ENCODE measurements at regions not wholly inside any gene's neighbourhood (a gene's known extent, or its start where the extent isn't known, plus 50 kb on each side); places are given as distances from the start of the nearest gene placed in this dataset.

DNA sequence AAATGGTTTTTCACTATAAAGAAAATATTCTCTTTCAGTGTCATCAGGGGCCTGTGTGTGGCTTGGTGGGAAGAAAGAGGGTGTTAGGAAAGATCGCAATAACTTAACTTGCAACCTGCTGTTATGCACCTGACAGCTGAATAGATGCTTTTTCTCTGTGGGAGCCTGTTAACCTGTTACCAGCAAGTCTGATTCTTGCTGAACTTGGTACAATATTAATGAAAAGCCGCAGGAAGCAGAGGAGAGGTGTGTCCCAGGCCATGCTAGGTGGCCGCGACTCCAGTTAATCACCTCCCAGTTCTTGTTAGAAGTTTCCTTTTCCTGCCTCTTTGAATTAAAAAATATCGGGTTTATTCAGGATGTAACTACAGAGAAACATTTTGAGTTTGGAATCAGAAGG lies 494.8 kb upstream of the AGA start:
- H3K27me3 ChIP-seq (ENCODE audit: control insufficient read depth, insufficient read depth, low read length): no peaks in the 10 kb centered on the region
- DNase-seq (ENCODE audit: low read depth in 4 of 6, low spot score in 6 of 6): no peak
- peaks cover 5% of the 10 kb centered on the region for H3K9me3 ChIP-seq (ENCODE audit: control insufficient read depth, insufficient read depth, low read length)
- no peak overlapping the region for H3K4me3 ChIP-seq (ENCODE audit: low read depth, low read length)
- H3K4me1 ChIP-seq (ENCODE audit: control insufficient read depth, insufficient read depth, low read length): no peaks in the 10 kb centered on the region
- no peaks in the 10 kb centered on the region for H3K36me3 ChIP-seq (ENCODE audit: control insufficient read depth, insufficient read depth, low read length)
- H3K27ac ChIP-seq (ENCODE audit: low read depth, low read length): no peak overlapping the region
- 73% methylated on average over 4 of the region's 5 CpGs for whole genome bisulfite sequencing (ENCODE audit: insufficient coverage)

DNA sequence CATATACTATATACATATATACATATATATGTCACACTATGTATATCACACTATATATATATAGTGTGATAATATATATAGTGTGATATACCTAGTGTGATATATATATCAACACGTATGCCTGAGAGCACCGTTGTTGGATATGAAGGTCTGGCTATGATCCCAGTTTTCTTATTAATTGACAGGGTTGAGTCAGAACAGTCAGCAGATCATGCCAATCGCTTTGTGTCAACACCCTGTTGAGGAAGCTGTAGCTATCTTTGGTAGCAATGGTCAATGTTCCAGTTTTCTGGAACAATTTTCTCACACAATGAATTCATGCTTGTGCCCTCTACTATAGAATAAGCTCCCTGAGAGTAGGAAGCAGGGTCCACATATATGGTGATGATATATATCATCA lies 496.0 kb upstream of the AGA start:
- WGBS (ENCODE audit: insufficient coverage): 100% methylated on average over 2 of the region's 3 CpGs
- Histone ChIP-seq H3K36me3 (ENCODE audit: control insufficient read depth, insufficient read depth, low read length) (no peaks in the 10 kb centered on the region), H3K27me3 (ENCODE audit: control insufficient read depth, insufficient read depth, low read length) (no peaks in the 10 kb centered on the region), H3K4me3 (ENCODE audit: low read depth, low read length) (no peak overlapping the region), H3K4me1 (ENCODE audit: control insufficient read depth, insufficient read depth, low read length) (no peaks in the 10 kb centered on the region), H3K9me3 (ENCODE audit: control insufficient read depth, insufficient read depth, low read length) (peaks cover 5% of the 10 kb centered on the region), H3K27ac (ENCODE audit: low read depth, low read length) (no peak overlapping the region)
- DNase-seq (ENCODE audit: low read depth in 4 of 6, low spot score in 6 of 6): no peak

DNA sequence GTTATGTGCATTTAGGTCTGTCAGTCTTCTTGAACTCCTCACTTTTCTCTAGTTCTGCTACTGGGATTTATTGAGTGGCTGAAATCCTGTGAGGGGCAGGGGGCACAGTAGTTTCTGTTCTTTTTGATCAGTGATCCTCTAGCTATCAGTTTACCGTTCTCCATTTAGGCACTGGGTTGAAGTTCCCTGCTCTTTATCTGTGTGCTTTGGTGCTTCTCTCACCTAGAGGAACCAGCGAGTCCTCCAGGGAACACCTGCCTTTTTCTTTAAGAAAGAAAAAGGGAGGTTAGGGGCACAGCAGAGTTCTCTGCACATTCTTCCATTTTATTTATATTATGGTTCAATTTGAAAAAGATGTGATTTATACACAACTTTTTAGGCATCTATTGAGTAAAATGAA lies 503.0 kb upstream of the AGA start:
- no peak overlapping the region for H3K27ac ChIP-seq (ENCODE audit: low read depth, low read length)

DNA sequence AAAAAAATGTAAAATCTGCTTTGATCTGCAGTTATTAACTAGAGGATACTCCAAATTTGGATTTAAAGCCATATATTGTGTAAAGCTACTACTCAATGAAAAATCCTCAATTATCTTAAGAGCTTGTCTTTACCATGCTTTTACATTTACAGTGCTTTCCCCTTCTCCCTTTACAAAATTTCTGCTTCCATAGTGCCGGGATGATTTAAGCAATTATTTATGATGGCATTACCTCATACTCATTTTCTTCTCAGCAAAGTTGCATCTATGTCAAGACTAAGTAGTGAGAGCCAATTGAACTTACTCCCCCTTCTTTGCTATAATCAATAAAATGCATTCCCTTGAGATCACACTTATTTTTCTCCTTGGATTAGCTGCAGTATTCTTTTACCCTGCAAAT lies 505.4 kb upstream of the AGA start:
- H3K27me3 ChIP-seq (ENCODE audit: control insufficient read depth, insufficient read depth, low read length): no peaks in the 10 kb centered on the region
- no peaks in the 10 kb centered on the region for H3K36me3 ChIP-seq (ENCODE audit: control insufficient read depth, insufficient read depth, low read length)
- no peak overlapping the region for H3K4me3 ChIP-seq (ENCODE audit: low read depth, low read length)
- H3K4me1 ChIP-seq (ENCODE audit: control insufficient read depth, insufficient read depth, low read length): no peaks in the 10 kb centered on the region
- no CpG with 5 or more reads among the region's 1 CpG for WGBS (ENCODE audit: insufficient coverage)
- no peaks in the 10 kb centered on the region for H3K9me3 ChIP-seq (ENCODE audit: control insufficient read depth, insufficient read depth, low read length)
- DNase-seq (ENCODE audit: low read depth in 4 of 6, low spot score in 6 of 6): no peak
- H3K27ac ChIP-seq (ENCODE audit: low read depth, low read length): no peak overlapping the region

More for the DNA sequence above, 503.0 kb upstream of the AGA start:
- Histone ChIP-seq H3K9me3 (ENCODE audit: control insufficient read depth, insufficient read depth, low read length) (no peaks in the 10 kb centered on the region), H3K36me3 (ENCODE audit: control insufficient read depth, insufficient read depth, low read length) (no peaks in the 10 kb centered on the region), H3K4me3 (ENCODE audit: low read depth, low read length) (no peak overlapping the region), H3K27me3 (ENCODE audit: control insufficient read depth, insufficient read depth, low read length) (no peaks in the 10 kb centered on the region), H3K4me1 (ENCODE audit: control insufficient read depth, insufficient read depth, low read length) (no peaks in the 10 kb centered on the region)
- no CpG with 5 or more reads among the region's 2 CpGs for WGBS (ENCODE audit: insufficient coverage)
- DNase-seq (ENCODE audit: low read depth in 4 of 6, low spot score in 6 of 6): no peak

DNA sequence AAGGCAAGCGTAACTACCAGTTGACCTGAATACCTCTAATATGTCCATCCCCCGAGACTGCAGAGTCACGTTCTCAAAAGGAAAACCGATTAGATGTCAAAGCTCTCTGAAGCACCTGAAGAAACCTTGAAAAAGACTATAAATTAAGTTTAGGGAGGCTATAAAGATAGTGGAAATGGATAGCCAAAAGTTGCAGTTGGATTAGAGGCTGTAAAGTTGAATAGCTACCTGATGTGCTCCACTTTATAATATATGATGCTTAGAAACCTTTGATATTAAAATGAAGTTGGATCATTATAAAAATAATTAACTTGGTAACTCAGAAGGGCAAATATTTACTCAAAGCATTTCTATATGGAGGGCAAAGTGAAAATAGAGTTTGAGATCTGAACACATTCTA lies 506.6 kb upstream of the AGA start:
- WGBS (ENCODE audit: insufficient coverage): no CpG with 5 or more reads among the region's 4 CpGs
- Histone ChIP-seq H3K9me3 (ENCODE audit: control insufficient read depth, insufficient read depth, low read length) (no peaks in the 10 kb centered on the region), H3K36me3 (ENCODE audit: control insufficient read depth, insufficient read depth, low read length) (no peaks in the 10 kb centered on the region), H3K4me1 (ENCODE audit: control insufficient read depth, insufficient read depth, low read length) (no peaks in the 10 kb centered on the region), H3K27ac (ENCODE audit: low read depth, low read length) (no peak overlapping the region), H3K4me3 (ENCODE audit: low read depth, low read length) (no peak overlapping the region), H3K27me3 (ENCODE audit: control insufficient read depth, insufficient read depth, low read length) (no peaks in the 10 kb centered on the region)
- DNase-seq (ENCODE audit: low read depth in 4 of 6, low spot score in 6 of 6): no peak

DNA sequence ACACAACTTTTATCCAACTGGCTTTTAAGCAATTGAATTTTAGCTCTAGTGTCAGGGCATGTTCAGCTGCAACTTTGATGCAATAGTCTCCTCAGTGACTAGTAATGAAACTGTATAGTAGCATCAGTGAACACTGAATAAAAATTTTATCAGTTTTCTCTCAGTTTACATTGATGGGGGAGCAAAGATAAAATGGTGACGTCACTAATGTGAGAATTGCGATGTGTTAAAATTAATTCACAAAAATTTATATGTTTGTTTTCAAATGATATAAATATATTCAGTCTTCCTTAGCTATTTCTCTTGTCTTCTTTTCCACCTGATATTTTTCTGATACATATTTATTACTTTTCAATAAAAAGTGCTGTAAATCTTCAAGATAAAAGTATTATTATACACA lies 508.8 kb upstream of the AGA start:
- Histone ChIP-seq H3K27me3 (ENCODE audit: control insufficient read depth, insufficient read depth, low read length) (no peaks in the 10 kb centered on the region), H3K27ac (ENCODE audit: low read depth, low read length) (no peak overlapping the region), H3K36me3 (ENCODE audit: control insufficient read depth, insufficient read depth, low read length) (no peaks in the 10 kb centered on the region), H3K9me3 (ENCODE audit: control insufficient read depth, insufficient read depth, low read length) (no peaks in the 10 kb centered on the region), H3K4me3 (ENCODE audit: low read depth, low read length) (no peak overlapping the region), H3K4me1 (ENCODE audit: control insufficient read depth, insufficient read depth, low read length) (no peaks in the 10 kb centered on the region)
- whole genome bisulfite sequencing (ENCODE audit: insufficient coverage): no CpG with 5 or more reads among the region's 2 CpGs
- no peak for DNase-seq (ENCODE audit: low read depth in 4 of 6, low spot score in 6 of 6)

DNA sequence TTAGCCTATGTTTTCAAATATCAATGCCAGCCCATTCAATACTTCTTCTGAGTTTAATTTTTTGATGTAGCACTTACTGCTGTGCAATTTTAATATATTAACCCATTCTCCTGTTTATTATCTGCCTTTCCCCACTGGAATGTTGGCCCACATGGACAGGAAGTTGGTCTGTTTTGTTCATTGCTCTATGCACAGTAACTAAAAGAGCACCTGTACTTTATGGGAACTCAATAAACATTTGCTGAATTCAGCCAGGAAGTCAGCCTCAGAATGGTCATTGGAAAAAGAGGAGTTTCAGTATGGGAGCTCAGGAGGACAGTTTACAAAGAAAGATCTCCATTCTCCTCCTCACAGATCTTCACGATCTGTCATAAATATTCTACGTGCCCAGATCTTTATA lies 510.5 kb upstream of the AGA start:
- Histone ChIP-seq H3K4me1 (ENCODE audit: control insufficient read depth, insufficient read depth, low read length) (no peaks in the 10 kb centered on the region), H3K9me3 (ENCODE audit: control insufficient read depth, insufficient read depth, low read length) (no peaks in the 10 kb centered on the region), H3K27ac (ENCODE audit: low read depth, low read length) (no peak overlapping the region), H3K27me3 (ENCODE audit: control insufficient read depth, insufficient read depth, low read length) (no peaks in the 10 kb centered on the region), H3K36me3 (ENCODE audit: control insufficient read depth, insufficient read depth, low read length) (no peaks in the 10 kb centered on the region), H3K4me3 (ENCODE audit: low read depth, low read length) (no peak overlapping the region)
- no CpG with 5 or more reads among the region's 2 CpGs for WGBS (ENCODE audit: insufficient coverage)
- DNase-seq (ENCODE audit: low read depth in 4 of 6, low spot score in 6 of 6): no peak

DNA sequence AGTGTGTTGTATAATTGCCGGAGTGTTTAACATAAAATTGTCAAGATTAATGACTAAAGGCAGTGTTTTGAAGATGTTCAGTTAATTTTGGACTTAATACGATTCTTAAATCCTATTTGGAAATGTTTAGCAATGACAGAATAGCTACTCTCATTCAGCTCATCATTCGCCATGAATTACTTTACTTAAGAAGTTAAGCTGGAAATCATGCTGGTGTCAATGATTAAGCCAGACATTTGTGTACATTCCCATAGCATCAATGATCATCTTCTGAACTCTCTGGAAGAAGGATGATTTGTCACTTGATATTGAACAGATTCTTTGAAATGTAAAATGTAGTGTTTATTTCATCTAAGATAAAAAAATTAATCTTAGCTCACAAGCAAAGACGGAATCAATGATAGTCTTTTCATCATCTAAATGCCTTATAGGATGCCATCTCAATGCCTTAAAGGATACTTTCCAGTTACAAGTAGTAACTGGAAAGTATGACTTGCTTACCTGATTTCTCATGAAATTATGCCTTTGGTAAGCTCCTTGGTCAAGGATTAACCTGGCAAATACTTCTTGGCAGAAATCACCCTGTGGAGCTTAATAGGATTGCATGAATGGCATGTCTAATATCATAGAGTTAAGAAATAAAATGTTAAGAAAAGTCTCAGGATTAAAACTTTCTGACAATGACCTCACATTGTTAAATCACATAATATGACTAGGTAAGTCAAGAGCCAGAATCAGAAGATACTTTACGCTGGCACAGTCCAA lies 515.5 kb upstream of the AGA start:
- Histone ChIP-seq H3K27ac (ENCODE audit: low read depth, low read length) (no peak overlapping the region), H3K4me3 (ENCODE audit: low read depth, low read length) (no peak overlapping the region), H3K9me3 (ENCODE audit: control insufficient read depth, insufficient read depth, low read length) (no peaks in the 10 kb centered on the region), H3K4me1 (ENCODE audit: control insufficient read depth, insufficient read depth, low read length) (no peaks in the 10 kb centered on the region), H3K27me3 (ENCODE audit: control insufficient read depth, insufficient read depth, low read length) (no peaks in the 10 kb centered on the region), H3K36me3 (ENCODE audit: control insufficient read depth, insufficient read depth, low read length) (no peaks in the 10 kb centered on the region)
- no peak for DNase-seq (ENCODE audit: low read depth in 4 of 6, low spot score in 6 of 6)
- WGBS (ENCODE audit: insufficient coverage): no CpG with 5 or more reads among the region's 5 CpGs

DNA sequence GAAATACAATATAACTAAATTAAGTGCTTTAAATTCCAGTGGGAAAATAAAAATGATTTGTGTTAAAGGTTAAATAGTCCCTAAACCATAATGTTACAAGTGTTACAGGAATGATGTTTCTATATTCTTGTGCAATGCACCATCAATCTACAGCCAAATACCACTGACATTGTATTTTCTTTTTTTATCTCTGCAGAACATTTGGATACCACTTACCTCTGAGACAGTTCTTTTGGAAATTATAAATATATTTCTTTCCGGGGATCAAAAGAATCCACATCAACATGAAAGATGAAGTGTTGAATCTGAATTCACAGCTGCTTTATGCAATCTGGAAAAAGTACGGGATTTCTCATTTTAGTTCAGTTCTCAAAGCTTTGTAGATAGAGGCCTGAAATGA lies 518.3 kb upstream of the AGA start:
- no CpG with 5 or more reads among the region's 2 CpGs for WGBS (ENCODE audit: insufficient coverage)
- H3K9me3 ChIP-seq (ENCODE audit: control insufficient read depth, insufficient read depth, low read length): no peaks in the 10 kb centered on the region

DNA sequence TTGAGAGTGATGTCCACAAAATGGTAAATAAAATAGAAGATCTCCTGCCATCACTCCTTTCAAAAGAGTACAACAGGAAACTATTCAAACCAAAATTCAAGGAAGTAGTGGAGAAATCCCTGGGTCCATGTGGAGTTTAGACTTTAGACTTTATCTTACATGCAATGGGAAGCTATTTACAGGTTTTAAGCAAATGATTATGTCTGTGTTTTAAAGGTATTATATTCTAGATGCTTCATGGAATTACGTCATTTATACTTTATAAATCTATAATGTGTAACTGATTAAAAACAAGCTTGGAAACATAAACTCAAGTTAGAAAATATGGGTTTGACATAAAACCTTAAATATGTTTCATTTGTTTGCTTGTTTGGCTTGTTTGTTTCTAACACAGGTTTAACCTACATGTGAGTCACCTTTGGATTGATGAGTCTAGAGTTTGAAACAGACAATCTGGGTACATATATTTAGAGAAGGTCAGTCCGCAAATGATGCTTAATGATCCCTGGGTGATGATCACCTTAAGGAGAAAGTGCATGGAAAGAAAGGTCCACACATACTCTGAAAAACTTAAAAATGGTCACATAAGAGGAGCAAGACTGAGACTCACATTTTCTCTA lies 519.6 kb upstream of the AGA start:
- no peak for DNase-seq (ENCODE audit: low read depth in 4 of 6, low spot score in 6 of 6)
- WGBS (ENCODE audit: insufficient coverage): no CpG with 5 or more reads among the region's 2 CpGs
- H3K4me1 ChIP-seq (ENCODE audit: control insufficient read depth, insufficient read depth, low read length): no peaks in the 10 kb centered on the region
- H3K27ac ChIP-seq (ENCODE audit: low read depth, low read length): no peak overlapping the region
- no peaks in the 10 kb centered on the region for H3K27me3 ChIP-seq (ENCODE audit: control insufficient read depth, insufficient read depth, low read length)
- no peaks in the 10 kb centered on the region for H3K36me3 ChIP-seq (ENCODE audit: control insufficient read depth, insufficient read depth, low read length)
- H3K9me3 ChIP-seq (ENCODE audit: control insufficient read depth, insufficient read depth, low read length): no peaks in the 10 kb centered on the region
- H3K4me3 ChIP-seq (ENCODE audit: low read depth, low read length): no peak overlapping the region

More for the DNA sequence above, 518.3 kb upstream of the AGA start:
- Histone ChIP-seq H3K4me3 (ENCODE audit: low read depth, low read length) (no peak overlapping the region), H3K36me3 (ENCODE audit: control insufficient read depth, insufficient read depth, low read length) (no peaks in the 10 kb centered on the region), H3K27ac (ENCODE audit: low read depth, low read length) (no peak overlapping the region), H3K4me1 (ENCODE audit: control insufficient read depth, insufficient read depth, low read length) (no peaks in the 10 kb centered on the region), H3K27me3 (ENCODE audit: control insufficient read depth, insufficient read depth, low read length) (no peaks in the 10 kb centered on the region)
- DNase-seq (ENCODE audit: low read depth in 4 of 6, low spot score in 6 of 6): no peak

Measured in spinal cord (tissue), 9 donors.